Mucosa of descending colon (tissue), 3 donors: ENCODE measurements at regions not wholly inside any gene's neighbourhood (a gene's known extent, or its start where the extent isn't known, plus 50 kb on each side); places are given as distances from the start of the nearest gene placed in this dataset.
"Not testable (repeated sequence)": the region's sequence is repeated elsewhere in the genome, so short reads cannot be mapped to it uniquely, and the experiment has no call there.

Experiments used
- ATAC-seq: fragments of 200-7000 bp; cut with Tn5 transposase; one replicate; pipeline ENCODE4 v1.9.1; 2020; ENCODE audit warnings: mild to moderate bottlenecking, moderate library complexity
- DNase-seq, 3 donors: peaks; one replicate each; pipeline ENCODE4 v3.0.0-alpha.2; 2020
- H3K36me3 ChIP-seq: fragments of 200-600 bp; one replicate; pipeline ENCODE4 v1.8.0; 2021; ENCODE audit warnings: low read depth, mild to moderate bottlenecking
- H3K4me1 ChIP-seq: fragments of 200-600 bp; one replicate; pipeline ENCODE4 v1.8.0; 2021; ENCODE audit warnings: low read depth, mild to moderate bottlenecking
- H3K4me3 ChIP-seq: fragments of 200-600 bp; one replicate; pipeline ENCODE4 v1.8.0; 2021; ENCODE audit warnings: mild to moderate bottlenecking
- H3K9me3 ChIP-seq: fragments of 200-600 bp; one replicate; pipeline ENCODE4 v1.8.0; 2021; ENCODE audit warnings: mild to moderate bottlenecking
- CTCF ChIP-seq: fragments of 200-600 bp; IDR thresholded peaks from one replicate; pipeline ENCODE4 v1.8.0; 2022; ENCODE audit warnings: antibody characterized with exemption, mild to moderate bottlenecking
- intact Hi-C, 2 donors: fragments of 100-400 bp; cut with DNase I in 1 of 2; cut with micrococcal nuclease in 1 of 2; formaldehyde crosslinking; loops; one replicate each; pipeline versions ENCODE4 v1.11.0 to v1.11.1; 2022; cut with DNase I, micrococcal nuclease
- donor health status: DM: no; HTN: no; CAD: no; lungs with moderate emphysema.
- donor health status: DM: no; HTN: no; CAD: no.
- donor health status: DM: no; HTN: yes; CAD: no.

- no peak for TF ChIP-seq CTCF
- H3K4me1 ChIP-seq: peaks cover 5% of the 10 kb centered on the region
- intact Hi-C loops: no loop called here
- ATAC-seq (no peak), DNase-seq (no peak)
- no peaks in the 10 kb centered on the region for H3K36me3 ChIP-seq
- H3K9me3 ChIP-seq: no peaks in the 10 kb centered on the region
- no peak overlapping the region for H3K4me3 ChIP-seq
These were observed 97.1 kb downstream of the ETS2 start for GRCh38 chr21:38902608-38903445.

GRCh38 chr21:38900499-38900898 lies 94.8 kb downstream of the ETS2 start:
- ATAC-seq (no peak), DNase-seq (no peak)
- intact Hi-C loops: no loop called here
- H3K4me1 ChIP-seq: no peaks in the 10 kb centered on the region
- no peak for TF ChIP-seq CTCF
- no peaks in the 10 kb centered on the region for H3K36me3 ChIP-seq
- H3K4me3 ChIP-seq: no peak overlapping the region
- no peaks in the 10 kb centered on the region for H3K9me3 ChIP-seq

GRCh38 chr21:38899985-38900384 lies 94.3 kb downstream of the ETS2 start:
- ATAC-seq: not testable (repeated sequence)

GRCh38 chr21:38899277-38899947 lies 93.7 kb downstream of the ETS2 start:
- no peak for TF ChIP-seq CTCF
- no peak for ATAC-seq
- DNase-seq: no peak
- H3K4me3 ChIP-seq: no peak overlapping the region
- intact Hi-C loops: no loop called here
- no peaks in the 10 kb centered on the region for H3K36me3 ChIP-seq
- no peaks in the 10 kb centered on the region for H3K4me1 ChIP-seq
- no peaks in the 10 kb centered on the region for H3K9me3 ChIP-seq

More at GRCh38 chr21:38899985-38900384, 94.3 kb downstream of the ETS2 start:
- H3K4me1 ChIP-seq, H3K36me3 ChIP-seq, H3K4me3 ChIP-seq, H3K9me3 ChIP-seq, intact Hi-C loops, DNase-seq: not testable (repeated sequence)

GRCh38 chr21:38898422-38899096 lies 92.8 kb downstream of the ETS2 start:
- Histone ChIP-seq H3K36me3 (no peaks in the 10 kb centered on the region), H3K4me3 (no peak overlapping the region), H3K9me3 (no peaks in the 10 kb centered on the region), H3K4me1 (no peaks in the 10 kb centered on the region)
- intact Hi-C loops: no loop called here
- ATAC-seq (no peak), DNase-seq (no peak)
- no peak for TF ChIP-seq CTCF
